Panc1 (cell line): ENCODE measurements at regions not wholly inside any gene's neighbourhood (a gene's known extent, or its start where the extent isn't known, plus 50 kb on each side); places are given as distances from the start of the nearest gene placed in this dataset.

Source experiments
- CTCF ChIP-seq: fragments of 450-650 bp; IDR thresholded peaks from 2 replicates; pipeline ENCODE4 v1.5.1; 2017; ENCODE audit warnings: mild to moderate bottlenecking
- POLR2AphosphoS5 ChIP-seq: IDR thresholded peaks from 2 replicates; pipeline ENCODE4 v1.6.1; 2012; ENCODE audit warnings: mild to moderate bottlenecking, low read depth, low read length, moderate library complexity
- REST ChIP-seq, 2 experiments: IDR thresholded peaks; 2 replicates each; pipeline ENCODE4 v1.6.1; 2011 to 2012; ENCODE audit warnings: low read depth in 2 of 2, control low read depth in 1 of 2, low read length in 1 of 2, mild to moderate bottlenecking in 1 of 2, moderate library complexity in 1 of 2; ENCODE audit not compliant: insufficient read depth in 1 of 2

GRCh38 chr3:95464346-95464745 lies 1350.0 kb upstream of the EPHA6 start:
- TF ChIP-seq POLR2AphosphoS5 (no peak), CTCF (no peak), REST (IDR thresholded peaks at IDR 0.05; ENCODE audit: insufficient read depth in 1 of 2, low read depth in 2 of 2, low read length in 1 of 2) (no peak)
